Epidermal melanocyte (primary cell): ENCODE measurements at regions not wholly inside any gene's neighbourhood (a gene's known extent, or its start where the extent isn't known, plus 50 kb on each side); places are given as distances from the start of the nearest gene placed in this dataset.
"Not testable (repeated sequence)": the region's sequence is repeated elsewhere in the genome, so short reads cannot be mapped to it uniquely, and the experiment has no call there.

Experiments used
- DNase-seq: peaks from one replicate; pipeline ENCODE4 v3.0.0; 2011; ENCODE audit warnings: low spot score; ENCODE audit not compliant: insufficient read length

DNA sequence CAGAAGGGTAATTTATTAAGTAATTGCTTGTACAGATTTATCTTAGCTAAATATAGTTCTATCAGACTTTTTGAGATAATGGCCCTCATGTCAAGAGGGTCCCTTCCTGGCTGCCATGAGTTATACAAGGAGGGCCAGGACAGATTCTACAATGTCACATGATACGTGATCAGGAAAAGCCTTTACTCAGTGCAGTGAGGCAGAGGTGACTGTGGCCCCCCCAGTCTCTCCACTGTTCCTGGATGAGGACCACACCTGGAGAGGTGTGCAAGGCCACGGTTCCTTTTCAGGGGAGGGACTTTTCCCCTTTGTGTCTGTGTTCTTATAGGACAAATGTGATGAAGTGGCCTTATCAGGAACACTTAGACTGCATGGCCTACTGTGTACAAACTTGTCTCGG, 54.3 kb upstream of the LRCH1 start:
- DNase-seq: no peak

DNA sequence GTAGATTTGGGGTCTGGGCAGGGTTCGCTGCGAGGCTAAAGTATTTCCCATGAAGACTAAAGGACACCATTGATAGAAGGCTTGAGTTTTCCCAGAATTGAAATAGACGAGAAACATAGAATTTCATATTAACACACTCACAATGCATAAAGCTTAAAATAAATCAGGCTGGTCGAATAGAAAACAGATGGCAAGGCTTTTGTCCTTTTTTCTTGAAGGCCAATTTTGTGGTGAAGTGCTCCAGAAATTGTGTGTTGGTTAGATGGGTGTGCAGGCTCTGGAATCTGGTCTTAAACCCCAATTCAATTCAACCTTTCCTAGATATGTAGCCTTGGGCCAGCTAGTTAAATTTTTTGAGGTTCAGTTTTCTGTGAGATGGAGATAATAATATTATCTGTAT, 56.9 kb upstream of the LRCH1 start:
- no peak for DNase-seq

DNA sequence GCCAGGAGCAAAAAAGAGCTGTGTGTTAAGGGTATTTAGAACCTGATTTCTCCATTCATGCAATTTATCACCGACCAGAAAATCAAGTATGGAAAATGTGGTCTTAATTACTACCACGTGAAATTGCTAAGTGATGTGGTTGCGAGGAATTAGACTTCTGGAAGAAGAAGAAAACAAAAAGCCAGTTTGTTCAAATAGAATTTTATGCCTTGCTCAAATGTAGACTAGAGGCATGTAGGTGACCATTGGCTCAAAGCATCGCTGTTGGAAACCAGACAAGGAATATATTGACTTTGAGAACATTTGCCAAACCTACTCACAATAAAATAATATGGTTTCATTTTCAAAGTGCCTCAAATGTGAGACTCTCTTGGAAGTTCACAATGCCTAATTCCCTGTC, 57.3 kb upstream of the LRCH1 start:
- DNase-seq: no peak

GRCh38 chr13:46495066-46495465, 57.9 kb upstream of the LRCH1 start:
- no peak for DNase-seq

DNA sequence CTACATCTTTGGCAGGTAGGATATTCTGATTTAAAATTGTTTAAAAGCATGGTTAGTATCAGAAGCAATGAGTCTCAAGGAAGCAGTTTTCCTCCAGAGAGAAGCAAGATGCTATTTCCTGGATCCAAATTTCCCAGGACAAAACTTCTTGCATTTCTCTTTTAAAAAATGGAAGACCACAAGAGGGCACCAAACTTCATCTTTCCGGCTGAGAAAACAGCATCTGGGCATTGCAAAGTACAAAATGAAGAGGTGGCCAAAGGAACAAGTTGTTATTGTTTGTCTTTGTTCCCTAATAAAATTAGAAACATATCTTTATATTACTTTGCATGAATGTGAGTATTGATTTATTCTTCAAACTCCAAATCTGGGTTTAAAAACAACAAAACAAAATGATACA, 60.0 kb upstream of the LRCH1 start:
- no peak for DNase-seq

GRCh38 chr13:46491641-46492040, 61.3 kb upstream of the LRCH1 start:
- no peak for DNase-seq

DNA sequence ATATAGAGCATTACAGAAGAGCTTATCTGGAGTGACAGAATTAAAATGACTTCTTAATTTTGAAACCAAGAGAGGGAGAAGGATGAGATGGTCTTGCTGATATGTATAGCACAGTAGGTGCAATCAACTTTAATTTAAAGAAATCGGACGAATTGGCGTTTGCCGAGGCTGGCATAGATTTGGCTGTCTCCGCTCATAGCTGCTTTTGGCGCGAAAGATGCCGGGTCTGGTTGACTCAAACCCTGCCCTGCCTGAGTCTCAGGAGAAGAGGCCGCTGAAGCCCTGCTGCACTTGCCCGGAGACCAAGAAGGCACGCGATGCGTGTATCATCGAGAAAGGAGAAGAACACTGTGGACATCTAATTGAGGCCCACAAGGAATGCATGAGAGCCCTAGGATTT, 62.3 kb upstream of the LRCH1 start:
- DNase-seq: not testable (repeated sequence)

GRCh38 chr13:46490129-46490528, 62.8 kb upstream of the LRCH1 start:
- no peak for DNase-seq

- DNase-seq: peak; percentile 22
These were observed 63.4 kb upstream of the LRCH1 start for GRCh38 chr13:46489586-46490023.

DNA sequence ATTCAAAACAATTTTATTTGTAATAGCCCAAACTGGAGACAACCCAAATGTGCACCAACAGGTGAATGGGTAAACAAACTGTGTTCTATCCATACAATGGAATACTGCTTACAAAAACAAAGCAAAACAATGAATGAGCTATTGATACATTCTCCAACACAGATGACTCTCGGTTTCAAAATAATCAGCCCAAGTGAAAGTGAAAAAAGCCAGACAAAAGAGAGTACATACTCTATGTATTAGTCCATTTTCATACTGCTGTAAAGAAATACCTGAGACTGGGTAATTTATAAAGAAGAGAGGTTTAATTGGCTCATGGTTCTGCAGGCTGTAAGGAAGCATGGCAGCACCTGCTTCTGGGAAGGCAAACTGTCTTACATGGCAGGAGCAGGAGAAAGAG, 65.2 kb upstream of the LRCH1 start:
- no peak for DNase-seq

DNA sequence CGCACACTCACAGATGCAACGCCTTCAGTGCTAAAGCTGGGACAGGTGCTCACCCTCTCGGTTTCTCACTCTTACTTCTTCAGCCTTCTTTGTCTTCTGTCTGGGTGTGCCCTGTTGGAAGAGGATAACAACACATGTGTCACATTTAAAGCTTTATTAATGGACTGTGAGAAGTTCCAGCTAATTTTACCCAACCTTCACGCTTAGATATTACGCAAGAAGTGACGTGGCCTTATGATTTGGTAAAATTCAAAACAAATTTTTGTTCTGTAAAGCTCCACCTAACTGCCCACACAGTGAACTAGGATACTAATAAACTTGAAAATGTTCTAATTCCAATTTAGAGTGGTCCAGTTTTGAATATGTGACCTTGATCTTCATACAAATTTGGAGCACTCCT, 66.7 kb upstream of the LRCH1 start:
- DNase-seq: no peak

GRCh38 chr13:46484561-46484960, 68.4 kb upstream of the LRCH1 start:
- DNase-seq: no peak

GRCh38 chr13:46481166-46481565, 71.8 kb upstream of the LRCH1 start:
- no peak for DNase-seq

GRCh38 chr13:46480131-46480530, 72.8 kb upstream of the LRCH1 start:
- no peak for DNase-seq

DNA sequence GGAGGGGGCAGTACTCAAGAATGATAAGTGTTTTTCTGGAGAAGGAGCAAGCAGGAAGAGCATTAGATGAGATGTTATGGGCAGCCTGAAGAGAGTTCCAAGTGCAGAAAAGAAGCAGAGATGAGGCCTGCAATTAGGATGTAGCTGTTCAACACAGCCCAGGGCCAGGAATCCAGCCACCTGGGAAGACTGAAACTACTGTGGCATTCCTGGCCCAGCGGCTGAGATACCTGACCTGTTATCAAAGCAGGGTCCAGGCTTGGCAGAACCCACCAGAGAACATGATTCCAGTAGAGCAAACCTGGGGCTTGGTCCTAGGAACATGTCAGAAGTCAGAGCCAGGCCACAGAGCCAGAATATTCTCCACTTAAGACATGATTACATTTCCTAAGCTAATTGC, 73.3 kb upstream of the LRCH1 start:
- DNase-seq: no peak

DNA sequence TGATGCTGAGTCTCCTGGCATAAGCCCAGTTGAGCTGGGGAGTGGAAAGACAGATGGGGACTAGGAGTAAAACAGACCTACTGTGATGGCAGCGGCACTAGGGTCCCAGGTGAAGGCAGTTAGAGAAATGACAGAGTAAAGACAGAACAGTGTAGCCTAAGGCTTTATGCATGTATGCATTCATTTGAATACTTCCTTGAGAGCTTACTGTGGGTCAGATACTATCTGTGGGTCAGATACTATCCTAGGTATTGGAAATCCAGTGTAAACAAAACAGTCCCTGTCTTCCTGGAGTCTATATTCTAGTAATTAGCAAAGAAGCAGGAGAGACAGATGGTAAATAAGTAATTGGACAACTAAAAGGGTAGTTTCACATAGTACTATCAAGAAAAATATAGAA, 73.7 kb upstream of the LRCH1 start:
- DNase-seq: no peak

GRCh38 chr13:46478651-46479050, 74.3 kb upstream of the LRCH1 start:
- DNase-seq: no peak

GRCh38 chr13:46476174-46476573, 76.8 kb upstream of the LRCH1 start:
- DNase-seq: no peak

DNA sequence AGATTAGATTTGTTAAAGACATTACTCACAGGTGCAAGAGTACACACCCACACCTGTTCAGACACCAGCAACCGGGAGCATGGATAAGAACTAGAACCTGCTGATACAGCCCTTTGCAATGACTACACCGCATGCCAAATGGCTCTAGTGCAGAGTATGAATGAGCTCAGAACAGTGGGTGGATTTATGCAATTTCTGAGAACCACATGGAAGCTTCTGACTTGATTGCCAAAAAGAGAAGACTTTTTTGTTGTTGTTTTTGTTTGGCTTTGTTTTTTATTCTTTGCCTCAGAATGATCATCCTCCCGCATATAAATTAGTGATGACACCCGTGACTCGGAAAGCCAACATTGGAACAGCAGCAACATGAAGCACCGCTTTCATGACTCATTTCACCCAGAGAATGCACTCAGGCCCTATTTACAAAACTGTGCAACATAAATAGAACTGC, 77.4 kb upstream of the LRCH1 start:
- no peak for DNase-seq

GRCh38 chr13:46473806-46474205, 79.2 kb upstream of the LRCH1 start:
- no peak for DNase-seq

DNA sequence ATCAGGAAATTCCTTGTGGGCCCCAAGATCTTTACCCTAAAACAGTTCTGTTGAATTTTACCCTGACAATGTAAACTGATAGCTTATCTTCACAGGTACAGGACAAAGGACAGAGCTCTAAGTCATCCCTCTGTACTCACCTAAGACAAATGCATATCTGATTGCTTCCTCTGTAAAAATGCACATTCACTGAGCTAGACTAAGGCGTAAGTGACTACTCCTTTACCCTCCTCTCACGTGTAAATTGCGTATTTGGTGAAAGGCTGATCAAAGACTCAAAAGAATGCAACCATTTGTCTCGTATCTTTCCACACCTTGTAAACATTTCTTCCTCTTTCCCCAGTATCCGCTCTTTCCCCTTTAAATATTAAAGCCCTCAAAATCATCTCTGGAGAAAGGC, 80.6 kb upstream of the LRCH1 start:
- DNase-seq: no peak

DNA sequence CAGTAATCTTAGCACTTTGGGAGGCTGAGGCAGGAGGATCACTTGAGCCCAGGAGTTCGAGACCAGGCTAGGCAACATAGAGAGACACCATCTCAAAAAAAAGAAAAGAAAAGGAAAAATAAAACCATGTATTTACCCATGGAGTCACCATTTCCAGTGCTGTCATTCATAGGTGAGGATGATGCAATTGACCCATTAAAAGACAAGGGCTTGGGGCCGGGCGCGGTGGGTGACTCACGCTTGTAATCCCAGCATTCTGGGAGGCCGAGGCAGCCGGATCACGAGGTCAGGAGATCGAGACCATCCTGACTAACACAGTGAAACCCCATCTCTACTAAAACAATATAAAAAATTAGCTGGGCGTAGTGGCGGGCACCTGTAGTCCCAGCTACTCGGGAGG, 82.6 kb upstream of the RUBCNL start:
- not testable (repeated sequence) for DNase-seq

- peak; percentile 34 for DNase-seq
These were observed 81.8 kb upstream of the RUBCNL start for GRCh38 chr13:46468570-46469463.
